HCT116 (cell line): ENCODE measurements at regions not wholly inside any gene's neighbourhood (a gene's known extent, or its start where the extent isn't known, plus 50 kb on each side); places are given as distances from the start of the nearest gene placed in this dataset.

ENCODE experiments used
- ATAC-seq: fragments of 200-7000 bp; cut with Tn5 transposase; 2 replicates; pipeline ENCODE4 v1.9.1; 2020; ENCODE audit warnings: mild to moderate bottlenecking, moderate library complexity
- BruUV-seq: library from RNA; stranded (reverse); fragments of 400-500 nt; replicated peaks from 2 replicates; lab custom pipeline; 2021; lab: Mats Ljungman, UMichigan
- CTCF ChIA-PET: fragments of 300-600 bp; sonication (Branson Sonifier 250); formaldehyde crosslinking; loops from one replicate; lab custom pipeline; 2021; ENCODE audit warnings: antibody characterized with exemption; lab: Charles Lee
- POLR2A ChIA-PET: fragments of 300-600, 350-600 bp; sonication (Branson Sonifier 250); formaldehyde crosslinking; loops from one replicate; lab custom pipeline; 2021; ENCODE audit warnings: antibody characterized with exemption; lab: Charles Lee
- RAD21 ChIA-PET, 2 experiments: fragments of 300-600 bp; sonication (Branson Sonifier 250); formaldehyde crosslinking; loops; one replicate each; lab custom pipeline; 2023; ENCODE audit warnings: low total read pairs in 2 of 2; ENCODE audit not compliant: uncharacterized antibody in 2 of 2, unreplicated experiment in 2 of 2, low non-redundant PET in 1 of 2; lab: Charles Lee
- DNase-seq: peaks from one replicate; pipeline ENCODE4 v3.0.0-alpha.2; 2010; ENCODE audit warnings: low read depth, low spot score
- H2AFZ ChIP-seq: fragments of 200-600 bp; shearing (Covaris generic), sonication (generic); 2 replicates; pipeline ENCODE4 v1.6.1; 2017; ENCODE audit warnings: low read depth, mixed run types, mixed read lengths, antibody characterized with exemption, low read length; ENCODE audit not compliant: poor library complexity, severe bottlenecking
- H3K27ac ChIP-seq: 2 replicates; pipeline ENCODE4 v1.5.1; 2012; ENCODE audit warnings: low read depth, low read length
- H3K27me3 ChIP-seq: fragments of 200-600 bp; sonication (generic); 2 replicates; pipeline ENCODE4 v1.6.1; 2016; ENCODE audit warnings: mixed run types, low read length, mixed read lengths; ENCODE audit not compliant: insufficient read depth
- H3K36me3 ChIP-seq, 2 experiments: fragments of 200-500 bp in 1 of 2; fragments of 200-600 bp in 1 of 2; sonication (Bioruptor generic) in 1 of 2; sonication (generic) in 1 of 2; 2 replicates each; pipeline versions ENCODE4 v1.5.1 to v1.6.1; 2014 to 2016; ENCODE audit warnings: low read length in 2 of 2, inconsistent platforms in 1 of 2, mixed read lengths in 1 of 2, mixed run types in 1 of 2; ENCODE audit not compliant: insufficient read depth in 2 of 2, control insufficient read depth in 1 of 2
- H3K4me1 ChIP-seq, 2 experiments: fragments of 200-600 bp in 1 of 2; sonication (generic) in 1 of 2; 2 replicates each; pipeline versions ENCODE4 v1.5.1 to v1.6.1; 2012 to 2017; ENCODE audit warnings: low read length in 2 of 2, inconsistent platforms in 1 of 2, mild to moderate bottlenecking in 1 of 2, mixed read lengths in 1 of 2, mixed run types in 1 of 2, moderate library complexity in 1 of 2; ENCODE audit not compliant: insufficient read depth in 2 of 2, control insufficient read depth in 1 of 2
- H3K4me2 ChIP-seq: fragments of 200-600 bp; sonication (generic); 2 replicates; pipeline ENCODE4 v1.6.1; 2017; ENCODE audit warnings: mixed run types, low read length, mixed read lengths
- H3K4me3 ChIP-seq, 2 experiments: fragments of 200-600 bp in 1 of 2; sonication (generic) in 1 of 2; replicated peaks in 1 of 2; 2 replicates each; pipeline ENCODE4 v1.5.1; 2011 to 2016; ENCODE audit warnings: low read length in 2 of 2, control low read depth in 1 of 2, low read depth in 1 of 2, mild to moderate bottlenecking in 1 of 2, mixed read lengths in 1 of 2, mixed run types in 1 of 2
- H3K79me2 ChIP-seq: fragments of 200-600 bp; sonication (generic); 2 replicates; pipeline ENCODE4 v1.6.1; 2017; ENCODE audit warnings: mild to moderate bottlenecking, mixed run types, low read length, moderate library complexity, mixed read lengths; ENCODE audit not compliant: insufficient read depth
- H3K9ac ChIP-seq: fragments of 200-600 bp; sonication (generic); 2 replicates; pipeline ENCODE4 v1.6.1; 2016; ENCODE audit warnings: low read length, mixed read lengths
- H3K9me2 ChIP-seq: fragments of 200-600 bp; sonication (generic), shearing (Covaris generic); 2 replicates; pipeline ENCODE4 v1.6.1; 2017; ENCODE audit warnings: mixed run types, mild to moderate bottlenecking, moderate library complexity; ENCODE audit not compliant: insufficient read depth
- H3K9me3 ChIP-seq, 2 experiments: fragments of 200-500 bp in 1 of 2; fragments of 200-600 bp in 1 of 2; sonication (Bioruptor generic) in 1 of 2; sonication (generic) in 1 of 2; 2 replicates each; pipeline ENCODE4 v1.6.1; 2014 to 2017; ENCODE audit warnings: low read length in 2 of 2, mixed read lengths in 2 of 2, inconsistent platforms in 1 of 2, low read depth in 1 of 2, mild to moderate bottlenecking in 1 of 2, mixed run types in 1 of 2, moderate library complexity in 1 of 2; ENCODE audit not compliant: control insufficient read depth in 1 of 2, insufficient read depth in 1 of 2
- H4K20me1 ChIP-seq: fragments of 200-600 bp; sonication (generic), shearing (Covaris generic); 2 replicates; pipeline ENCODE4 v1.6.1; 2017; ENCODE audit warnings: mixed run types, mild to moderate bottlenecking, moderate library complexity; ENCODE audit not compliant: insufficient read depth
- RAD21 ChIP-seq: IDR thresholded peaks from 2 replicates; pipeline ENCODE4 v1.6.1; 2012; ENCODE audit warnings: low read depth, mild to moderate bottlenecking
- SIN3A ChIP-seq: IDR thresholded peaks from 2 replicates; pipeline ENCODE4 v1.6.1; 2012; ENCODE audit warnings: low read depth
- ZBTB33 ChIP-seq: IDR thresholded peaks from 2 replicates; pipeline ENCODE4 v1.6.1; 2011; ENCODE audit warnings: mild to moderate bottlenecking, low read length, moderate library complexity; ENCODE audit not compliant: insufficient replicate concordance; ENCODE audit errors: extremely low read depth
- ZNF274 ChIP-seq: fragments of 200-500 bp; sonication (Bioruptor generic); IDR thresholded peaks from 2 replicates; pipeline ENCODE4 v1.6.1; 2014; ENCODE audit warnings: mild to moderate bottlenecking, low read depth, low read length, inconsistent platforms
- intact Hi-C: fragments of 100-400 bp; cut with micrococcal nuclease; formaldehyde crosslinking; loops from 2 replicates; pipeline ENCODE4 v1.10.0; 2022

GRCh38 chr4:129808242-129808641 is 712.3 kb downstream of the C4orf33 start:
- DNase-seq = no peak
- Histone ChIP-seq H3K4me1 (no peaks in the 10 kb centered on the region), H3K9me3 (no peaks in the 10 kb centered on the region), H3K27ac (no peak overlapping the region), H3K4me2 (no peak overlapping the region), H3K27me3 (no peaks in the 10 kb centered on the region), H3K9ac (no peak overlapping the region), H3K4me3 (no peak overlapping the region), H3K9me2 (no peaks in the 10 kb centered on the region; the same call in 1 of the 2 replicates), H4K20me1 (no peaks in the 10 kb centered on the region), H2AFZ (no peak overlapping the region), H3K36me3 (no peaks in the 10 kb centered on the region), H3K79me2 (no peaks in the 10 kb centered on the region)
- no peak for ATAC-seq
- ChIA-PET RAD21 (no interaction called here), POLR2A (no interaction called here), CTCF (no interaction called here)
- no TSS peak for BruUV-seq
- intact Hi-C loops = no loop called here
- TF ChIP-seq RAD21 (no peak), ZNF274 (no peak)

GRCh38 chr4:129821073-129821472 is 725.1 kb downstream of the C4orf33 start:
- Histone ChIP-seq H3K4me1 (peaks cover 7 to 16% of the 10 kb centered on the region in 2 experiments; a peak in 3 of 4 replicates), H3K9ac (no peak overlapping the region), H3K27me3 (no peaks in the 10 kb centered on the region), H3K9me3 (no peaks in the 10 kb centered on the region), H3K4me2 (no peak overlapping the region), H3K4me3 (no peak overlapping the region), H2AFZ (no peak overlapping the region), H4K20me1 (no peaks in the 10 kb centered on the region), H3K36me3 (no peaks in the 10 kb centered on the region), H3K9me2 (no peaks in the 10 kb centered on the region), H3K79me2 (no peaks in the 10 kb centered on the region), H3K27ac (no peak overlapping the region)
- ChIA-PET RAD21 (no interaction called here), CTCF (no interaction called here), POLR2A (no interaction called here)
- intact Hi-C loops = no loop called here
- TF ChIP-seq SIN3A = no peak
- no peak for TF ChIP-seq ZBTB33
- no peak for ATAC-seq
- no TSS peak for BruUV-seq
- DNase-seq = no peak
